GM23338 (cell line): ENCODE measurements at regions not wholly inside any gene's neighbourhood (a gene's known extent, or its start where the extent isn't known, plus 50 kb on each side); places are given as distances from the start of the nearest gene placed in this dataset.

Source experiments
- CREB1 ChIP-seq: fragments of 250-450 bp; sonication (Bioruptor Pico); IDR thresholded peaks from 2 replicates; pipeline ENCODE4 v1.5.0; 2020; ENCODE audit warnings: low read depth, mild to moderate bottlenecking, moderate library complexity
- CTCF ChIP-seq, 2 experiments: fragments of 200-600 bp in 1 of 2; sonication (generic) in 1 of 2; conservative IDR thresholded peaks; 2 replicates each; pipeline versions ENCODE4 v1.5.1 to v1.6.1; 2016 to 2017; ENCODE audit warnings: antibody characterized with exemption in 2 of 2, low read depth in 2 of 2, mild to moderate bottlenecking in 2 of 2, moderate library complexity in 1 of 2
- ETS1 ChIP-seq: IDR thresholded peaks from 2 replicates; pipeline ENCODE4 v1.6.1; 2016; ENCODE audit warnings: antibody characterized with exemption
- EZH2 ChIP-seq: fragments of 200-600 bp; sonication (generic); IDR thresholded peaks from one replicate; pipeline ENCODE4 v1.8.0; 2017; ENCODE audit warnings: antibody characterized with exemption, mild to moderate bottlenecking, low read depth; ENCODE audit not compliant: unreplicated experiment
- EZH2phosphoT487 ChIP-seq: fragments of 200-600 bp; sonication (generic); IDR thresholded peaks from one replicate; pipeline ENCODE4 v1.8.1; 2018; ENCODE audit warnings: antibody characterized with exemption; ENCODE audit not compliant: unreplicated experiment
- JUNB ChIP-seq: IDR thresholded peaks from one replicate; pipeline ENCODE4 v1.6.1; 2016; ENCODE audit warnings: antibody characterized with exemption; ENCODE audit not compliant: unreplicated experiment
- NANOG ChIP-seq: IDR thresholded peaks from 2 replicates; pipeline ENCODE4 v1.6.1; 2016; ENCODE audit warnings: antibody characterized with exemption, borderline replicate concordance
- POLR2AphosphoS5 ChIP-seq: IDR thresholded peaks from 2 replicates; pipeline ENCODE4 v1.6.1; 2016; ENCODE audit warnings: antibody characterized with exemption, low read depth
- REST ChIP-seq: IDR thresholded peaks from one replicate; pipeline ENCODE4 v1.6.1; 2018; ENCODE audit warnings: antibody characterized with exemption; ENCODE audit not compliant: unreplicated experiment
- STAT1 ChIP-seq: IDR thresholded peaks from one replicate; pipeline ENCODE4 v1.6.1; 2016; ENCODE audit warnings: antibody characterized with exemption; ENCODE audit not compliant: unreplicated experiment
- ZNF114 ChIP-seq: fragments of 250-450 bp; sonication (Bioruptor Pico); IDR thresholded peaks from 2 replicates; pipeline ENCODE4 v1.5.0; 2020; ENCODE audit warnings: mild to moderate bottlenecking, moderate library complexity
- ZNF462 ChIP-seq: fragments of 250-450 bp; sonication (Bioruptor Pico); IDR thresholded peaks from 2 replicates; pipeline ENCODE4 v1.5.0; 2020; ENCODE audit warnings: mild to moderate bottlenecking, moderate library complexity

- TF ChIP-seq REST (no peak), CTCF (conservative IDR thresholded peaks at IDR 0.05; ENCODE audit: low read depth in 2 of 2) (no peak), EZH2 (no peak), EZH2phosphoT487 (no peak), CREB1 (CRISPR knock-in tag) (no peak), POLR2AphosphoS5 (no peak), NANOG (no peak), JUNB (no peak), STAT1 (no peak), ZNF462 (CRISPR knock-in tag) (no peak), ZNF114 (CRISPR knock-in tag) (no peak), ETS1 (no peak)
Observed at GRCh38 chr5:152094716-152095115, 170.1 kb upstream of the GLRA1 start.
